ENCODE measurements at regions not wholly inside any gene's neighbourhood (a gene's known extent, or its start where the extent isn't known, plus 50 kb on each side); places are given as distances from the start of the nearest gene placed in this dataset.

- Histone ChIP-seq H3K9me1 (ENCODE audit: control insufficient read depth, extremely low read depth, insufficient read depth, low read length) (no peaks in the 10 kb centered on the region), H3K36me3 (ENCODE audit: control insufficient read depth in 2 of 2, extremely low read depth in 1 of 2, insufficient read depth in 2 of 2, low read length in 2 of 2) (no peaks in the 10 kb centered on the region), H3K79me2 (ENCODE audit: control insufficient read depth, insufficient read depth, low read length) (no peaks in the 10 kb centered on the region), H3K27me3 (ENCODE audit: control insufficient read depth, extremely low read depth, insufficient read depth, low read length) (no peaks in the 10 kb centered on the region), H3K9me3 (ENCODE audit: control insufficient read depth, low read depth, low read length) (no peaks in the 10 kb centered on the region), H3K9ac (ENCODE audit: control insufficient read depth, extremely low read depth, insufficient read depth, low read length) (no peak overlapping the region), H3K4me3 (ENCODE audit: control insufficient read depth in 2 of 3, extremely low read depth in 1 of 3, insufficient read depth in 2 of 3, low read depth in 1 of 3, low read length in 3 of 3) (no peak overlapping the region), H3K4me2 (ENCODE audit: control insufficient read depth, extremely low read depth, insufficient read depth, low read depth, low read length) (no peak overlapping the region), H4K20me1 (ENCODE audit: control insufficient read depth, extremely low read depth, insufficient read depth, low read length) (no peaks in the 10 kb centered on the region), H2AFZ (ENCODE audit: control insufficient read depth, low read length) (no peak overlapping the region), H3K4me1 (ENCODE audit: control insufficient read depth, extremely low read depth, insufficient read depth, low read length) (peaks cover 18% of the 10 kb centered on the region), H3K27ac (ENCODE audit: control insufficient read depth, insufficient read depth, low read length) (no peak overlapping the region)
- TF ChIP-seq CTCF (optimal IDR thresholded peaks at IDR 0.05 in 1 of 3, IDR thresholded peaks at IDR 0.05 in 1 of 3, conservative IDR thresholded peaks at IDR 0.05 in 1 of 3; ENCODE audit: extremely low read depth in 1 of 3, insufficient read depth in 2 of 3, low read length in 3 of 3) (no peak), EZH2 (IDR thresholded peaks at IDR 0.05; ENCODE audit: low read length) (no peak)
- FAIRE-seq (no peak), DNase-seq (ENCODE audit: low read depth, low spot score) (no peak)
- dilution Hi-C loops (cut with MboI; ENCODE audit: extremely low pct_ligation_motif_present, low sequenced_read_pairs): no loop called here
Measured at GRCh38 chr10:33506391-33506790, 171.9 kb upstream of the NRP1 start.

- DNase-seq (ENCODE audit: low read depth, low spot score) (no peak), FAIRE-seq (no peak)
- no peak overlapping the region for H3K9ac ChIP-seq (ENCODE audit: control insufficient read depth, extremely low read depth, insufficient read depth, low read length)
- no peak overlapping the region for H2AFZ ChIP-seq (ENCODE audit: control insufficient read depth, low read length)
- no peaks in the 10 kb centered on the region for H3K9me3 ChIP-seq (ENCODE audit: control insufficient read depth, low read depth, low read length)
- no peaks in the 10 kb centered on the region for H3K4me1 ChIP-seq (ENCODE audit: control insufficient read depth, extremely low read depth, insufficient read depth, low read length)
- H3K4me2 ChIP-seq (ENCODE audit: control insufficient read depth, extremely low read depth, insufficient read depth, low read depth, low read length): no peak overlapping the region
- TF ChIP-seq CTCF (optimal IDR thresholded peaks at IDR 0.05 in 1 of 3, IDR thresholded peaks at IDR 0.05 in 1 of 3, conservative IDR thresholded peaks at IDR 0.05 in 1 of 3; ENCODE audit: extremely low read depth in 1 of 3, insufficient read depth in 2 of 3, low read length in 3 of 3): no peak
- no peak for TF ChIP-seq EZH2 (IDR thresholded peaks at IDR 0.05; ENCODE audit: low read length)
- H4K20me1 ChIP-seq (ENCODE audit: control insufficient read depth, extremely low read depth, insufficient read depth, low read length): no peaks in the 10 kb centered on the region
- no peak overlapping the region for H3K4me3 ChIP-seq (ENCODE audit: control insufficient read depth in 2 of 3, extremely low read depth in 1 of 3, insufficient read depth in 2 of 3, low read depth in 1 of 3, low read length in 3 of 3)
- no peak overlapping the region for H3K27ac ChIP-seq (ENCODE audit: control insufficient read depth, insufficient read depth, low read length)
- no peaks in the 10 kb centered on the region for H3K9me1 ChIP-seq (ENCODE audit: control insufficient read depth, extremely low read depth, insufficient read depth, low read length)
- H3K36me3 ChIP-seq (ENCODE audit: control insufficient read depth in 2 of 2, extremely low read depth in 1 of 2, insufficient read depth in 2 of 2, low read length in 2 of 2): no peaks in the 10 kb centered on the region
- dilution Hi-C loops (cut with MboI; ENCODE audit: extremely low pct_ligation_motif_present, low sequenced_read_pairs): no loop called here
- H3K27me3 ChIP-seq (ENCODE audit: control insufficient read depth, extremely low read depth, insufficient read depth, low read length): no peaks in the 10 kb centered on the region
- H3K79me2 ChIP-seq (ENCODE audit: control insufficient read depth, insufficient read depth, low read length): no peaks in the 10 kb centered on the region
Measured at GRCh38 chr10:33501161-33501560, 166.7 kb upstream of the NRP1 start.

All from keratinocyte (primary cell).